ENCODE measurements at regions not wholly inside any gene's neighbourhood (a gene's known extent, or its start where the extent isn't known, plus 50 kb on each side); places are given as distances from the start of the nearest gene placed in this dataset.

GRCh38 chr22:46069521-46070214 lies 80.7 kb upstream of the PPARA start:
- intact Hi-C loops (cut with micrococcal nuclease) = loop anchor here (1.0 to 2.0 kb wide), 2 partner anchors 15 to 55 kb away; no protein-coding TSS in a partner anchor
- Mint-ChIP-seq H3K27me3 (peaks cover 2% of the 10 kb centered on the region), H3K4me1 (ENCODE audit: low read depth) (peaks cover 48% of the 10 kb centered on the region)

GRCh38 chr22:46070215-46070802 lies 80.0 kb upstream of the PPARA start:
- peaks cover 48% of the 10 kb centered on the region for H3K4me1 Mint-ChIP-seq (ENCODE audit: low read depth)
- intact Hi-C loops (cut with micrococcal nuclease) = loop anchor here (1.0 kb wide), 1 partner anchor 56 kb away; no protein-coding TSS in a partner anchor
- ChIA-PET CTCF (interaction anchor here (0.8 to 1.4 kb wide), 8 partner anchors 9 to 265 kb away, joined by 3 to 10 read pairs (median 3); partner anchors contain the start of gene TRMU), POLR2A (interaction anchor here (0.6 to 2.5 kb wide), 9 partner anchors 12 to 64 kb away, joined by 3 to 10 read pairs (median 5); no protein-coding TSS in a partner anchor)
- no peaks in the 10 kb centered on the region for H3K9me3 Mint-ChIP-seq
- H3K4me3 Mint-ChIP-seq = peak overlapping the region; percentile 86
- H3K36me3 Mint-ChIP-seq = peaks cover 1% of the 10 kb centered on the region
- H3K27ac Mint-ChIP-seq = peak overlapping the region; percentile 90
- DNase-seq = peak; percentile 50
- peaks cover 2% of the 10 kb centered on the region for H3K27me3 Mint-ChIP-seq

More at GRCh38 chr22:46069521-46070214, 80.7 kb upstream of the PPARA start:
- CTCF ChIA-PET = interaction anchor here (0.9 to 1.2 kb wide), 4 partner anchors 11 to 63 kb away, joined by 3 to 8 read pairs (median 4); no protein-coding TSS in a partner anchor
- peak; percentile 56 for DNase-seq
- no peaks in the 10 kb centered on the region for H3K9me3 Mint-ChIP-seq
- peak overlapping the region; percentile 90 for H3K27ac Mint-ChIP-seq
- POLR2A ChIA-PET = interaction anchor here (0.8 to 2.5 kb wide), 8 partner anchors 12 to 63 kb away, joined by 3 to 10 read pairs (median 6); no protein-coding TSS in a partner anchor
- H3K36me3 Mint-ChIP-seq = peaks cover 1% of the 10 kb centered on the region
- peak overlapping the region; percentile 86 for H3K4me3 Mint-ChIP-seq

DNA sequence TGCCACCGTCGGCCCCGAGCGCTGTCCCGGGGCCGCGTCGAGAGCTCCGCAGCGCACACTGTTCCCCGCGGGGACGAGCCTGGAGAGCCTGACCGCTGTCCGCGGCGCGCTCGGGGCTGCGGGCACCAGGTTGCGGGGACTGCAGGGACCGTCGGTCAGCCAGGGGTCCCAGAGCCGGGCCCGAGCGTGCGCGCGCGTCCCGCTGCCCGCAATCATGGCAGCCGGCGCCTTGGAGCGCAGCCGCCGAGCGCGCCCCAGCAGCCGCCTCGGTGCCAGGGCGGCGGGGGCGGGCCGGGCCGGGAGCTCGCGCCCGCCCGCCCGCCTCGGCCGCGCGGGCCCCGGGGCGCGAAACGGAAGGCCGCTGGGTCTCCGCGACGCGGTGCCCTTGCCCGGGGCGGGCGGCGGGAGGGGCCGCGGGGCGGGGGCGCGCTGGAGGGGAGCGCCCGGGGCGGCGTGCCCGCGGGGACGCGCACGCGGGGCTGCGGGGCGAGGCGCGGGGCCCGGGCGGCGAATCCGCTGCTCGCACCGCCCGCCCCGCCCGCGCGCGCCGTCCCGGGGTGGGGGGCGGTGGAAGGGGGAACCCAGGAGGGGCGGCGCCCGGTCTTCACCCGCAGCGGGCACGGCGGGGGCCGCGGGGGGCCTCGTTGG lies 79.4 kb upstream of the PPARA start:
- Mint-ChIP-seq H3K4me3 (peak overlapping the region; percentile 86), H3K4me1 (ENCODE audit: low read depth) (peaks cover 43% of the 10 kb centered on the region), H3K27me3 (peaks cover 2% of the 10 kb centered on the region), H3K9me3 (no peaks in the 10 kb centered on the region), H3K36me3 (peaks cover 1% of the 10 kb centered on the region), H3K27ac (no peak overlapping the region)
- ChIA-PET POLR2A (interaction anchor here (0.6 to 2.5 kb wide), 8 partner anchors 13 to 65 kb away, joined by 3 to 10 read pairs (median 4); no protein-coding TSS in a partner anchor), CTCF (interaction anchor here (0.8 to 1.4 kb wide), 6 partner anchors 8 to 265 kb away, joined by 3 to 10 read pairs (median 3); partner anchors contain the start of gene TRMU)
- intact Hi-C loops (cut with micrococcal nuclease) = loop anchor here (1.0 kb wide), 1 partner anchor 57 kb away; no protein-coding TSS in a partner anchor
- peak; percentile 55 for DNase-seq

GRCh38 chr22:46071451-46072109 lies 78.7 kb upstream of the PPARA start:
- Mint-ChIP-seq H3K9me3 (no peaks in the 10 kb centered on the region), H3K27me3 (peaks cover 2% of the 10 kb centered on the region), H3K4me1 (ENCODE audit: low read depth) (peaks cover 37% of the 10 kb centered on the region), H3K4me3 (peak overlapping the region; percentile 77), H3K36me3 (peaks cover 1% of the 10 kb centered on the region), H3K27ac (peak overlapping the region; percentile 83)
- intact Hi-C loops (cut with micrococcal nuclease) = loop anchor here (2.0 kb wide), 1 partner anchor 37 kb away; no protein-coding TSS in a partner anchor
- ChIA-PET POLR2A (interaction anchor here (1.3 to 1.5 kb wide), 2 partner anchors 14 to 45 kb away, joined by 3 to 6 read pairs; no protein-coding TSS in a partner anchor), CTCF (interaction anchor here (1.2 to 4.6 kb wide), 3 partner anchors 65 to 264 kb away, joined by 3 to 29 read pairs (median 10); partner anchors contain the start of gene TRMU)
- DNase-seq = peak; percentile 71

GRCh38 chr22:46072110-46072881 lies 78.0 kb upstream of the PPARA start:
- Mint-ChIP-seq H3K36me3 (peaks cover 1% of the 10 kb centered on the region), H3K27ac (peak overlapping the region; percentile 70), H3K9me3 (no peaks in the 10 kb centered on the region), H3K27me3 (peaks cover 2% of the 10 kb centered on the region), H3K4me1 (ENCODE audit: low read depth) (peaks cover 31% of the 10 kb centered on the region), H3K4me3 (peak overlapping the region; percentile 77)
- intact Hi-C loops (cut with micrococcal nuclease) = loop anchor here (2.0 kb wide), 1 partner anchor 37 kb away; no protein-coding TSS in a partner anchor
- ChIA-PET CTCF (interaction anchor here (1.0 to 4.6 kb wide), 4 partner anchors 36 to 66 kb away, joined by 3 to 29 read pairs (median 7); no protein-coding TSS in a partner anchor), POLR2A (interaction anchor here (0.8 to 1.1 kb wide), 2 partner anchors 37 to 59 kb away, joined by 3 to 4 read pairs; no protein-coding TSS in a partner anchor)
- peak; percentile 63 for DNase-seq

GRCh38 chr22:46072981-46073682 lies 77.2 kb upstream of the PPARA start:
- H3K4me1 Mint-ChIP-seq (ENCODE audit: low read depth) = peaks cover 30% of the 10 kb centered on the region
- intact Hi-C loops (cut with micrococcal nuclease) = loop anchor here (2.0 kb wide), 1 partner anchor 38 kb away; no protein-coding TSS in a partner anchor
- DNase-seq = no peak
- CTCF ChIA-PET = interaction anchor here (0.6 to 4.6 kb wide), 7 partner anchors 32 to 79 kb away, joined by 3 to 29 read pairs (median 4); no protein-coding TSS in a partner anchor
- H3K9me3 Mint-ChIP-seq = no peaks in the 10 kb centered on the region
- POLR2A ChIA-PET = interaction anchor here (0.6 to 1.1 kb wide), 4 partner anchors 18 to 60 kb away, joined by 3 to 4 read pairs (median 4); no protein-coding TSS in a partner anchor
- H3K36me3 Mint-ChIP-seq = peaks cover 1% of the 10 kb centered on the region
- H3K27me3 Mint-ChIP-seq = peaks cover 2% of the 10 kb centered on the region
- H3K4me3 Mint-ChIP-seq = peak overlapping the region; percentile 62
- peak overlapping the region; percentile 45 for H3K27ac Mint-ChIP-seq

GRCh38 chr22:46073683-46074504 lies 76.4 kb upstream of the PPARA start:
- intact Hi-C loops (cut with micrococcal nuclease) = loop anchor here (2.0 kb wide), 1 partner anchor 39 kb away; no protein-coding TSS in a partner anchor

GRCh38 chr22:46074771-46075551 lies 75.4 kb upstream of the PPARA start:
- peaks cover 1% of the 10 kb centered on the region for H3K36me3 Mint-ChIP-seq
- CTCF ChIA-PET = interaction anchor here (1.5 to 4.6 kb wide), 3 partner anchors 33 to 69 kb away, joined by 3 to 29 read pairs (median 10); no protein-coding TSS in a partner anchor
- H3K4me3 Mint-ChIP-seq = no peak overlapping the region
- peaks cover 2% of the 10 kb centered on the region for H3K27me3 Mint-ChIP-seq
- H3K4me1 Mint-ChIP-seq (ENCODE audit: low read depth) = peaks cover 19% of the 10 kb centered on the region
- intact Hi-C loops (cut with micrococcal nuclease) = no loop called here
- peak overlapping the region; percentile 24 for H3K27ac Mint-ChIP-seq
- DNase-seq = no peak
- no peaks in the 10 kb centered on the region for H3K9me3 Mint-ChIP-seq
- POLR2A ChIA-PET = no interaction called here

More at GRCh38 chr22:46073683-46074504, 76.4 kb upstream of the PPARA start:
- DNase-seq = no peak
- Mint-ChIP-seq H3K27me3 (peaks cover 2% of the 10 kb centered on the region), H3K27ac (peak overlapping the region; percentile 45), H3K4me3 (peak overlapping the region; percentile 26), H3K36me3 (peaks cover 1% of the 10 kb centered on the region), H3K9me3 (no peaks in the 10 kb centered on the region), H3K4me1 (ENCODE audit: low read depth) (peaks cover 26% of the 10 kb centered on the region)
- ChIA-PET CTCF (interaction anchor here (0.6 to 4.6 kb wide), 5 partner anchors 32 to 79 kb away, joined by 3 to 29 read pairs (median 4); no protein-coding TSS in a partner anchor), POLR2A (interaction anchor here (0.6 to 1.1 kb wide), 2 partner anchors 19 to 26 kb away, joined by 3 to 4 read pairs; no protein-coding TSS in a partner anchor)
